Suprapubic skin (tissue), 4 donors: ENCODE measurements at regions not wholly inside any gene's neighbourhood (a gene's known extent, or its start where the extent isn't known, plus 50 kb on each side); places are given as distances from the start of the nearest gene placed in this dataset.

ENCODE experiments used
- CTCF ChIP-seq, 2 donors: fragments of 200-600 bp in 1 of 2; fragments of 450-650 bp in 1 of 2; sonication (generic) in 1 of 2; IDR thresholded peaks; one replicate each; pipeline ENCODE4 v1.5.1; 2016 to 2019; ENCODE audit warnings: antibody characterized with exemption in 2 of 2, mild to moderate bottlenecking in 1 of 2, moderate library complexity in 1 of 2
- POLR2A ChIP-seq, 2 donors: fragments of 450-650 bp; IDR thresholded peaks; one replicate each; pipeline ENCODE4 v1.6.1; 2017; ENCODE audit warnings: antibody characterized with exemption in 2 of 2, mild to moderate bottlenecking in 2 of 2, moderate library complexity in 2 of 2
- POLR2AphosphoS5 ChIP-seq, 3 donors: sonication (generic); formaldehyde crosslinking; IDR thresholded peaks; one replicate each; pipeline ENCODE4 v1.6.1; 2017; ENCODE audit warnings: antibody characterized with exemption in 3 of 3

DNA sequence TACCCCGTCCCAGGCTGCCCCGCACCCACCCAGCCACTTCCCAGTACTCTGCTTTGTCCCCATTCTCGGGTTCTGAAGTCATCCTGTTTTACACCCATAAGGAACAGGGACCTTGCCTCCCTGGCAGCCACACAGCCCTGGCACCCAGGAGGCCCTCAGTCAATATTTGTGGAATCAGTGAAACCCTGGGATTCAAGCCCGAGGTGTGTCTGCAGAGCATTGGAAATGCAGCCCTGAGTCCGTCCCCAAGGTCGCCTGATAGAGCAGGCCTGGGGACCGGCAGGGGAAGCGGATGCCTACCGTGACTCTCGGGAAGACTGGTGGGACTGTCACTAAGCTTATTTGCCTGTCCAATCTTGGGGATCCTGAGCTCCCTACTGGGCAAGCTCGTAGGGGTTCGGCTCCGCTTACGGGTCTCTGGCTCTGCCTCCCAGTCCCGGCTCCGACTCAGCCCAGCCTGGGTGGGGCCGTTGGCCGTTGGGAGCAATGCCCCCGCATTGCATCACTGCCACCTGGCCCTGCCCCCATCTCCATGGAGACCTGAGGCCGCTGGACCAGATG, 64.4 kb upstream of the TAMM41 start:
- TF ChIP-seq CTCF (IDR thresholded peaks at IDR 0.05) (no peak), POLR2A (IDR thresholded peaks at IDR 0.05) (no peak), POLR2AphosphoS5 (IDR thresholded peaks at IDR 0.05) (no peak)
